DND-41 (cell line): ENCODE measurements at regions not wholly inside any gene's neighbourhood (a gene's known extent, or its start where the extent isn't known, plus 50 kb on each side); places are given as distances from the start of the nearest gene placed in this dataset.

Experiments
- EZH2 ChIP-seq: IDR thresholded peaks from 3 replicates; pipeline ENCODE4 v1.6.1; 2012; ENCODE audit warnings: borderline replicate concordance, low read depth, mild to moderate bottlenecking, moderate library complexity, low read length, inconsistent platforms; ENCODE audit not compliant: severe bottlenecking
- TF ChIP-seq, protein P1 (sequence below): IDR thresholded peaks from 2 replicates; pipeline ENCODE4 v1.5.1; 2012; ENCODE audit warnings: borderline replicate concordance, low read length, moderate library complexity, mild to moderate bottlenecking; ENCODE audit not compliant: poor library complexity, severe bottlenecking; ENCODE audit errors: extremely low read depth

DNA sequence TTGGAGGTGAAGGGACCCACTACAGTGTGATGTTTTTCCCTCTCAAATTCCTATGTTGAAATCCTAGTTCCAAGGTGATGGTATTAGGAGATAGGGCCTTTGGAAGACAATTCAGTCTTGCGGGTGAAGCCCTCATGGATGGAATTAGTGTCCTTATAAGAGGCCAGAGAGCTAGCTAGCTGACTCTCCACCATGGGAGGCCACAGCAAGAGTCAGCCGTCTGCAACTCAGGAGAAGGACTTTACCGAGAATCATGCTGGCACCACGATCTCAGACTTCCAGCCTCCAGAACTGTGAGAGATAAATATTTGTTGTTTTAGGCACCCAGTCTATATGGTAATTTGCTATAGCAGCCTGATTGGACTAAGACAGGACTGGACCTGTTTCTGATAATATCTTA is 461.4 kb downstream of the TSN start:
- no peak for TF ChIP-seq EZH2
- TF ChIP-seq, protein P1, sequence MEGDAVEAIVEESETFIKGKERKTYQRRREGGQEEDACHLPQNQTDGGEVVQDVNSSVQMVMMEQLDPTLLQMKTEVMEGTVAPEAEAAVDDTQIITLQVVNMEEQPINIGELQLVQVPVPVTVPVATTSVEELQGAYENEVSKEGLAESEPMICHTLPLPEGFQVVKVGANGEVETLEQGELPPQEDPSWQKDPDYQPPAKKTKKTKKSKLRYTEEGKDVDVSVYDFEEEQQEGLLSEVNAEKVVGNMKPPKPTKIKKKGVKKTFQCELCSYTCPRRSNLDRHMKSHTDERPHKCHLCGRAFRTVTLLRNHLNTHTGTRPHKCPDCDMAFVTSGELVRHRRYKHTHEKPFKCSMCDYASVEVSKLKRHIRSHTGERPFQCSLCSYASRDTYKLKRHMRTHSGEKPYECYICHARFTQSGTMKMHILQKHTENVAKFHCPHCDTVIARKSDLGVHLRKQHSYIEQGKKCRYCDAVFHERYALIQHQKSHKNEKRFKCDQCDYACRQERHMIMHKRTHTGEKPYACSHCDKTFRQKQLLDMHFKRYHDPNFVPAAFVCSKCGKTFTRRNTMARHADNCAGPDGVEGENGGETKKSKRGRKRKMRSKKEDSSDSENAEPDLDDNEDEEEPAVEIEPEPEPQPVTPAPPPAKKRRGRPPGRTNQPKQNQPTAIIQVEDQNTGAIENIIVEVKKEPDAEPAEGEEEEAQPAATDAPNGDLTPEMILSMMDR: no peak
